WTC11 (cell line): ENCODE measurements at regions not wholly inside any gene's neighbourhood (a gene's known extent, or its start where the extent isn't known, plus 50 kb on each side); places are given as distances from the start of the nearest gene placed in this dataset.

Experiments
- ATAC-seq: fragments of 200-7000 bp; cut with Tn5 transposase; 2 replicates; pipeline ENCODE4 v1.10.0; 2021; ENCODE audit warnings: mild to moderate bottlenecking, moderate library complexity
- CTCF ChIA-PET: fragments of 300-600 bp; sonication (Branson Sonifier 250); formaldehyde crosslinking; loops from one replicate; lab custom pipeline; 2021; ENCODE audit warnings: antibody characterized with exemption; lab: Charles Lee
- POLR2A ChIA-PET: fragments of 350-600 bp; sonication (Branson Sonifier 250); formaldehyde crosslinking; loops from one replicate; lab custom pipeline; 2021; ENCODE audit warnings: antibody characterized with exemption; lab: Charles Lee
- DNase-seq: peaks from one replicate; pipeline ENCODE4 v3.0.0; 2021; ENCODE audit warnings: low spot score
- H3K27ac Mint-ChIP-seq: 2 replicates; pipeline ENCODE4 v1.8.0; 2021; ENCODE audit warnings: mixed read lengths
- H3K27me3 Mint-ChIP-seq: 2 replicates; pipeline ENCODE4 v1.8.0; 2021; ENCODE audit warnings: low read depth, mild to moderate bottlenecking, moderate library complexity, mixed read lengths
- H3K36me3 Mint-ChIP-seq: 2 replicates; pipeline ENCODE4 v1.8.0; 2021; ENCODE audit warnings: mixed read lengths
- H3K4me1 Mint-ChIP-seq: 2 replicates; pipeline ENCODE4 v1.8.0; 2022; ENCODE audit warnings: mixed read lengths
- H3K4me3 Mint-ChIP-seq: 2 replicates; pipeline ENCODE4 v1.8.0; 2021; ENCODE audit warnings: mild to moderate bottlenecking, moderate library complexity, mixed read lengths
- H3K9me3 Mint-ChIP-seq: 2 replicates; pipeline ENCODE4 v1.8.0; 2021; ENCODE audit warnings: mixed read lengths
- ARID4B ChIP-seq: sonication (generic); formaldehyde crosslinking; IDR thresholded peaks from 2 replicates; pipeline ENCODE4 v1.8.0; 2023; ENCODE audit warnings: missing genetic modification reagents, mild to moderate bottlenecking, borderline replicate concordance
- ATF1 ChIP-seq: sonication (generic); formaldehyde crosslinking; IDR thresholded peaks from 2 replicates; pipeline ENCODE4 v1.8.1; 2023; ENCODE audit warnings: mild to moderate bottlenecking, moderate library complexity, missing genetic modification reagents
- CDX4 ChIP-seq: fragments of 250-450 bp; sonication (Bioruptor Pico); IDR thresholded peaks from 2 replicates; pipeline ENCODE4 v1.9.0; 2021; ENCODE audit warnings: moderate library complexity, mild to moderate bottlenecking, inconsistent platforms, borderline replicate concordance
- ETV6 ChIP-seq: sonication (generic); formaldehyde crosslinking; IDR thresholded peaks from 2 replicates; pipeline ENCODE4 v1.8.1; 2022; ENCODE audit warnings: mild to moderate bottlenecking, missing genetic modification reagents
- GABPB1 ChIP-seq: sonication (generic); formaldehyde crosslinking; IDR thresholded peaks from 2 replicates; pipeline ENCODE4 v1.8.1; 2023; ENCODE audit warnings: mild to moderate bottlenecking, missing genetic modification reagents
- JUN ChIP-seq: sonication (generic); formaldehyde crosslinking; IDR thresholded peaks from 2 replicates; pipeline ENCODE4 v1.8.0; 2023; ENCODE audit warnings: mild to moderate bottlenecking, missing genetic modification reagents
- MAX ChIP-seq: sonication (generic); formaldehyde crosslinking; IDR thresholded peaks from 2 replicates; pipeline ENCODE4 v1.8.0; 2022; ENCODE audit warnings: mild to moderate bottlenecking, missing genetic modification reagents
- NR2C2 ChIP-seq: sonication (generic); formaldehyde crosslinking; IDR thresholded peaks from 2 replicates; pipeline ENCODE4 v1.8.0; 2022; ENCODE audit warnings: mild to moderate bottlenecking, missing genetic modification reagents
- NR3C1 ChIP-seq: sonication (generic); formaldehyde crosslinking; conservative IDR thresholded peaks from 2 replicates; pipeline ENCODE4 v1.8.1; 2023; ENCODE audit warnings: low read depth, mild to moderate bottlenecking, missing genetic modification reagents
- PREB ChIP-seq: sonication (generic); formaldehyde crosslinking; IDR thresholded peaks from 2 replicates; pipeline ENCODE4 v1.8.1; 2022; ENCODE audit warnings: mild to moderate bottlenecking, missing genetic modification reagents, moderate library complexity, borderline replicate concordance
- RORB ChIP-seq: fragments of 250-450 bp; sonication (Bioruptor Pico); IDR thresholded peaks from 2 replicates; pipeline ENCODE4 v1.9.0; 2021; ENCODE audit warnings: mild to moderate bottlenecking
- SP1 ChIP-seq: sonication (generic); formaldehyde crosslinking; conservative IDR thresholded peaks from 2 replicates; pipeline ENCODE4 v1.8.1; 2022; ENCODE audit warnings: missing genetic modification reagents
- TEAD1 ChIP-seq: sonication (generic); formaldehyde crosslinking; IDR thresholded peaks from 2 replicates; pipeline ENCODE4 v1.8.0; 2022; ENCODE audit warnings: mild to moderate bottlenecking, missing genetic modification reagents
- ZMAT4 ChIP-seq: fragments of 250-450 bp; sonication (Bioruptor Pico); IDR thresholded peaks from 2 replicates; pipeline ENCODE4 v1.9.0; 2021; ENCODE audit warnings: mild to moderate bottlenecking
- ZNF232 ChIP-seq: sonication (generic); formaldehyde crosslinking; IDR thresholded peaks from 2 replicates; pipeline ENCODE4 v1.8.0; 2022; ENCODE audit warnings: mild to moderate bottlenecking, missing genetic modification reagents
- ZNF396 ChIP-seq: fragments of 250-450 bp; sonication (Bioruptor Pico); IDR thresholded peaks from 2 replicates; pipeline ENCODE4 v1.8.0; 2021; ENCODE audit warnings: mild to moderate bottlenecking, moderate library complexity, borderline replicate concordance
- ZNF425 ChIP-seq: fragments of 250-450 bp; sonication (Bioruptor Pico); conservative IDR thresholded peaks from 2 replicates; pipeline ENCODE4 v1.9.0; 2021; ENCODE audit warnings: mild to moderate bottlenecking
- TF ChIP-seq, protein P1 (sequence below): sonication (generic); formaldehyde crosslinking; IDR thresholded peaks from 2 replicates; pipeline ENCODE4 v1.8.0; 2022; ENCODE audit warnings: mild to moderate bottlenecking, missing genetic modification reagents
- TF ChIP-seq, protein P2 (sequence below): fragments of 250-450 bp; sonication (Bioruptor Pico); IDR thresholded peaks from 2 replicates; pipeline ENCODE4 v2.1.2; 2022; ENCODE audit warnings: mild to moderate bottlenecking, moderate library complexity

- no peak for TF ChIP-seq ZNF425 (CRISPR knock-in tag)
These were observed 131.6 kb upstream of the PMEPA1 start (continued) for GRCh38 chr20:57841297-57841866.

DNA sequence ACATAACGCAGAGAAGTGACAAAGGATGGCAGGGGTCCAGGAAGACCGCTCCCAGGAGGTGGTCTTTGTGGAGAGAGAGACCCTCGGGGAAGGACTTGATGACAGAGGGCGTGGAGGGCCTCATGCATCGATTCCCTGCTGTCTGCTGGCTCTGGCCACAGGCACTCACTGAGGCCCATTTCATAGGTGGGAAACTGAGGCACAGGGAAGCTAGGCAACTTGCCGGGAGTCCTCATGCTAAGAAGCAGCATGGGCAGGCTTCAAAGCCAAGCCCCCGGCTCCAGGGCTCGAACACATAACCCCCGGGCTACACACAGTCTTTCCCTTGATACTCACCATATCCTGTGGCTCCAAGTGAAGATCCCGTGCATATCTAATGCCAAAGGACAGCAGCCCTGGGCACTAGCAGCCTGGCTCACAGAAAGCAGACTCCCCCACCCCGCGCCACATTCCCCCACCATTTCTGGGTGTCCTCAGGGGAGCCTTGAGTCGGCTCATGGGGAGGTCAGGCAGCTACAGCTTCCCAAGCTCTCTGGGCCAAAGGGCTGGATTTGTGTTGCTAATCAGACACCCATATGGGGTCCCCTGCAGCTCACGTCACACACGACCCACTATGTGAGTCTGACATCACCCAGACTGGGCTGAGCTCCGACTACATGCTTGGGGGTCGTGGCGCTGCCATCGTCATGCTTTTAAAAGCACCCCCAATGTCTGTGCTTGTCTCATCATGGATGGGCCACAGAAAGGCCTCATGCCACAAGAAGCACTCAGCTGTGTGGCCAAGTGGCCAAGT lies 130.9 kb upstream of the PMEPA1 start:
- H3K4me1 Mint-ChIP-seq, result peaks cover 2% of the 10 kb centered on the region
- no peaks in the 10 kb centered on the region for H3K36me3 Mint-ChIP-seq
- no peak overlapping the region for H3K4me3 Mint-ChIP-seq
- H3K9me3 Mint-ChIP-seq, result no peaks in the 10 kb centered on the region
- no peak for ATAC-seq
- CTCF ChIA-PET, result interaction anchor here (1.3 kb wide), 1 partner anchor 339 kb away, joined by 4 read pairs; no protein-coding TSS in a partner anchor
- no peak for DNase-seq
- POLR2A ChIA-PET, result no interaction called here
- no peak overlapping the region for H3K27ac Mint-ChIP-seq
- no peaks in the 10 kb centered on the region; the same call in 1 of the 2 replicates for H3K27me3 Mint-ChIP-seq
- TF ChIP-seq, protein P1, sequence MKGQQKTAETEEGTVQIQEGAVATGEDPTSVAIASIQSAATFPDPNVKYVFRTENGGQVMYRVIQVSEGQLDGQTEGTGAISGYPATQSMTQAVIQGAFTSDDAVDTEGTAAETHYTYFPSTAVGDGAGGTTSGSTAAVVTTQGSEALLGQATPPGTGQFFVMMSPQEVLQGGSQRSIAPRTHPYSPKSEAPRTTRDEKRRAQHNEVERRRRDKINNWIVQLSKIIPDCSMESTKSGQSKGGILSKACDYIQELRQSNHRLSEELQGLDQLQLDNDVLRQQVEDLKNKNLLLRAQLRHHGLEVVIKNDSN (CRISPR knock-in tag), result no peak
- no peak for TF ChIP-seq SP1 (CRISPR knock-in tag)
- TF ChIP-seq MAX (CRISPR knock-in tag), result no peak
- no peak for TF ChIP-seq ARID4B (CRISPR knock-in tag)
- no peak for TF ChIP-seq ZMAT4
- TF ChIP-seq RORB (CRISPR knock-in tag), result no peak
- TF ChIP-seq ETV6 (CRISPR knock-in tag), result no peak
- TF ChIP-seq CDX4 (CRISPR knock-in tag), result no peak
- TF ChIP-seq ATF1 (CRISPR knock-in tag), result no peak
- no peak for TF ChIP-seq GABPB1 (CRISPR knock-in tag)
- TF ChIP-seq NR3C1 (CRISPR knock-in tag), result no peak
- no peak for TF ChIP-seq TEAD1 (CRISPR knock-in tag)
- no peak for TF ChIP-seq ZNF232 (CRISPR knock-in tag)
- no peak for TF ChIP-seq ZNF425 (CRISPR knock-in tag)
- TF ChIP-seq, protein P2, sequence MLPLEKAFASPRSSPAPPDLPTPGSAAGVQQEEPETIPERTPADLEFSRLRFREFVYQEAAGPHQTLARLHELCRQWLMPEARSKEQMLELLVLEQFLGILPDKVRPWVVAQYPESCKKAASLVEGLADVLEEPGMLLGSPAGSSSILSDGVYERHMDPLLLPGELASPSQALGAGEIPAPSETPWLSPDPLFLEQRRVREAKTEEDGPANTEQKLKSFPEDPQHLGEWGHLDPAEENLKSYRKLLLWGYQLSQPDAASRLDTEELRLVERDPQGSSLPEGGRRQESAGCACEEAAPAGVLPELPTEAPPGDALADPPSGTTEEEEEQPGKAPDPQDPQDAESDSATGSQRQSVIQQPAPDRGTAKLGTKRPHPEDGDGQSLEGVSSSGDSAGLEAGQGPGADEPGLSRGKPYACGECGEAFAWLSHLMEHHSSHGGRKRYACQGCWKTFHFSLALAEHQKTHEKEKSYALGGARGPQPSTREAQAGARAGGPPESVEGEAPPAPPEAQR (CRISPR knock-in tag), result no peak
- TF ChIP-seq NR2C2 (CRISPR knock-in tag), result no peak
- TF ChIP-seq JUN, result no peak
- TF ChIP-seq ZNF396 (CRISPR knock-in tag), result no peak
- TF ChIP-seq PREB (CRISPR knock-in tag), result no peak
